GM12878 (cell line): ENCODE measurements at regions not wholly inside any gene's neighbourhood (a gene's known extent, or its start where the extent isn't known, plus 50 kb on each side); places are given as distances from the start of the nearest gene placed in this dataset.

Source experiments
- NRF1 ChIP-seq: conservative IDR thresholded peaks from 2 replicates; pipeline ENCODE4 v1.6.1; 2011; ENCODE audit warnings: mild to moderate bottlenecking, low read depth, low read length, improper control_type of control experiment
- POLR2AphosphoS5 ChIP-seq: IDR thresholded peaks from 2 replicates; pipeline ENCODE4 v1.6.1; 2011; ENCODE audit warnings: mild to moderate bottlenecking, low read length, inconsistent platforms
- RAD21 ChIP-seq: IDR thresholded peaks from 2 replicates; pipeline ENCODE4 v1.6.1; 2011; ENCODE audit warnings: mild to moderate bottlenecking, low read depth, low read length, moderate library complexity; ENCODE audit not compliant: insufficient read depth
- REST ChIP-seq: IDR thresholded peaks from 2 replicates; pipeline ENCODE4 v1.6.1; 2012; ENCODE audit warnings: mild to moderate bottlenecking, low read depth, low read length
- TCF7 ChIP-seq: IDR thresholded peaks from 2 replicates; pipeline ENCODE4 v1.6.1; 2014; ENCODE audit warnings: antibody characterized with exemption, borderline replicate concordance
- YY1 ChIP-seq: IDR thresholded peaks from 2 replicates; pipeline ENCODE4 v1.6.1; 2011; ENCODE audit warnings: low read depth, mild to moderate bottlenecking, low read length
- TF ChIP-seq, protein P1 (sequence below): fragments of 450-650 bp; IDR thresholded peaks from 2 replicates; pipeline ENCODE4 v1.6.1; 2017; ENCODE audit warnings: mild to moderate bottlenecking
- TF ChIP-seq, protein P2 (sequence below), 3 experiments: IDR thresholded peaks in 2 of 3; conservative IDR thresholded peaks in 1 of 3; 2 replicates each; pipeline ENCODE4 v1.5.1; 2011; ENCODE audit warnings: low read depth in 3 of 3, low read length in 3 of 3, mild to moderate bottlenecking in 3 of 3, control low read depth in 2 of 3, moderate library complexity in 2 of 3, inconsistent platforms in 1 of 3, mixed read lengths in 1 of 3; ENCODE audit not compliant: control insufficient read depth in 2 of 3, insufficient read depth in 1 of 3; ENCODE audit errors: extremely low read depth in 1 of 3

DNA sequence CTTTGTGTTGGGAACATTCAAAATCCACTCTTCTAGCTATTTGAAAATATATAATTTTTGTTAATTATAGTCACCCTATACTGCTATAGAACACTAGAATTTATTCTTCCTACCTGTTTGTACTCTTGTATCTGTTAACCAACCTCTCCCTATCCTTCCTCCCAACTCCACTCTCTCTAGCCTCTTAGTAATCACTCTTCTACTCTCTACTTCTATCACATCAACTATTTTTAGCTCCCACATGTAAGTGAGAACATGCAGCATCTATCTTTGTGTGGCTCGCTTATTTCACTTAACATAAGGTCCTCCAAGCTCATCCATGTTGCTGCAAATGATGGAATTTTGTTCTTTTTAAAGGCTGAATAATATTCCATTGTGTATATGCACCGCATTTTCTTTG, 537.3 kb downstream of the MID1IP1 start:
- TF ChIP-seq NRF1 (no peak), RAD21 (no peak), YY1 (no peak), REST (no peak), TCF7 (no peak), POLR2AphosphoS5 (no peak)
- TF ChIP-seq, protein P1, sequence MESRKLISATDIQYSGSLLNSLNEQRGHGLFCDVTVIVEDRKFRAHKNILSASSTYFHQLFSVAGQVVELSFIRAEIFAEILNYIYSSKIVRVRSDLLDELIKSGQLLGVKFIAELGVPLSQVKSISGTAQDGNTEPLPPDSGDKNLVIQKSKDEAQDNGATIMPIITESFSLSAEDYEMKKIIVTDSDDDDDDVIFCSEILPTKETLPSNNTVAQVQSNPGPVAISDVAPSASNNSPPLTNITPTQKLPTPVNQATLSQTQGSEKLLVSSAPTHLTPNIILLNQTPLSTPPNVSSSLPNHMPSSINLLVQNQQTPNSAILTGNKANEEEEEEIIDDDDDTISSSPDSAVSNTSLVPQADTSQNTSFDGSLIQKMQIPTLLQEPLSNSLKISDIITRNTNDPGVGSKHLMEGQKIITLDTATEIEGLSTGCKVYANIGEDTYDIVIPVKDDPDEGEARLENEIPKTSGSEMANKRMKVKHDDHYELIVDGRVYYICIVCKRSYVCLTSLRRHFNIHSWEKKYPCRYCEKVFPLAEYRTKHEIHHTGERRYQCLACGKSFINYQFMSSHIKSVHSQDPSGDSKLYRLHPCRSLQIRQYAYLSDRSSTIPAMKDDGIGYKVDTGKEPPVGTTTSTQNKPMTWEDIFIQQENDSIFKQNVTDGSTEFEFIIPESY, result no peak
- TF ChIP-seq, protein P2, sequence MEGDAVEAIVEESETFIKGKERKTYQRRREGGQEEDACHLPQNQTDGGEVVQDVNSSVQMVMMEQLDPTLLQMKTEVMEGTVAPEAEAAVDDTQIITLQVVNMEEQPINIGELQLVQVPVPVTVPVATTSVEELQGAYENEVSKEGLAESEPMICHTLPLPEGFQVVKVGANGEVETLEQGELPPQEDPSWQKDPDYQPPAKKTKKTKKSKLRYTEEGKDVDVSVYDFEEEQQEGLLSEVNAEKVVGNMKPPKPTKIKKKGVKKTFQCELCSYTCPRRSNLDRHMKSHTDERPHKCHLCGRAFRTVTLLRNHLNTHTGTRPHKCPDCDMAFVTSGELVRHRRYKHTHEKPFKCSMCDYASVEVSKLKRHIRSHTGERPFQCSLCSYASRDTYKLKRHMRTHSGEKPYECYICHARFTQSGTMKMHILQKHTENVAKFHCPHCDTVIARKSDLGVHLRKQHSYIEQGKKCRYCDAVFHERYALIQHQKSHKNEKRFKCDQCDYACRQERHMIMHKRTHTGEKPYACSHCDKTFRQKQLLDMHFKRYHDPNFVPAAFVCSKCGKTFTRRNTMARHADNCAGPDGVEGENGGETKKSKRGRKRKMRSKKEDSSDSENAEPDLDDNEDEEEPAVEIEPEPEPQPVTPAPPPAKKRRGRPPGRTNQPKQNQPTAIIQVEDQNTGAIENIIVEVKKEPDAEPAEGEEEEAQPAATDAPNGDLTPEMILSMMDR (IDR thresholded peaks at IDR 0.05 in 2 of 3, conservative IDR thresholded peaks at IDR 0.05 in 1 of 3; ENCODE audit: control insufficient read depth in 2 of 3, extremely low read depth in 1 of 3, insufficient read depth in 1 of 3, low read depth in 3 of 3, low read length in 3 of 3), result no peak
